K562 (cell line): ENCODE measurements at regions not wholly inside any gene's neighbourhood (a gene's known extent, or its start where the extent isn't known, plus 50 kb on each side); places are given as distances from the start of the nearest gene placed in this dataset.

Experiments
- ATAC-seq: fragments of 200-7000 bp; cut with Tn5 transposase; 3 replicates; pipeline ENCODE4 v1.9.1; 2020; ENCODE audit warnings: moderate library complexity
- BruUV-seq: library from RNA; stranded (reverse); fragments of 400-500 nt; replicated peaks from 2 replicates; lab custom pipeline; 2021; lab: Mats Ljungman, UMichigan
- CTCF ChIA-PET: fragments of 300-600 bp; formaldehyde crosslinking; extraction: SDS; loops from one replicate; lab custom pipeline; 2021; ENCODE audit warnings: low intra/inter-chr PET ratio; lab: Yijun Ruan, JAX
- POLR2A ChIA-PET: fragments of 300-600, 350-650 bp; sonication (Branson Sonifier 250); formaldehyde crosslinking; extraction: SDS; loops from one replicate; lab custom pipeline; 2021; ENCODE audit warnings: antibody characterized with exemption, inconsistent platforms; lab: Yijun Ruan, JAX
- DNase-seq, 4 experiments: peaks; one replicate each; pipeline versions ENCODE4 v3.0.0 to v3.0.0-alpha.2; 2011 to 2018; ENCODE audit warnings: low spot score in 3 of 4, mixed read lengths in 3 of 4; ENCODE audit errors: extremely low read depth in 1 of 4
- FAIRE-seq: peaks from 2 replicates; lab custom pipeline; 2011; peaks lifted over from hg19 to GRCh38; lab: Jason Lieb, UNC
- H2AFZ ChIP-seq: 2 replicates; pipeline ENCODE4 v1.6.0; 2011; ENCODE audit warnings: low read depth, low read length, control low read depth, inconsistent platforms
- H3K27ac ChIP-seq: fragments of 200-600 bp; 3 replicates; pipeline ENCODE4 v1.8.0; 2011; ENCODE audit warnings: low read depth, mild to moderate bottlenecking, control low read depth, inconsistent platforms, low read length, moderate library complexity, mixed read lengths; ENCODE audit errors: extremely low read depth
- H3K27me3 ChIP-seq, 2 experiments: fragments of 300-600 bp in 1 of 2; 2 replicates in 1 of 2; 3 replicates in 1 of 2; pipeline versions ENCODE4 v1.6.0 to v1.8.0; 2011; ENCODE audit warnings: inconsistent platforms in 2 of 2, low read length in 2 of 2, mild to moderate bottlenecking in 1 of 2, mixed read lengths in 1 of 2, moderate library complexity in 1 of 2; ENCODE audit not compliant: control insufficient read depth in 2 of 2, insufficient read depth in 2 of 2
- H3K36me3 ChIP-seq: fragments of 300-600 bp; 3 replicates; pipeline ENCODE4 v1.8.0; 2011; ENCODE audit warnings: mild to moderate bottlenecking, low read length, inconsistent platforms; ENCODE audit not compliant: control insufficient read depth, insufficient read depth
- H3K4me1 ChIP-seq, 2 experiments: fragments of 200-600 bp in 1 of 2; replicated peaks in 1 of 2; 2 replicates in 1 of 2; 3 replicates in 1 of 2; pipeline versions ENCODE4 v1.5.1 to v1.8.0; 2011; ENCODE audit warnings: inconsistent platforms in 2 of 2, low read length in 2 of 2, mild to moderate bottlenecking in 1 of 2, mixed read lengths in 1 of 2, moderate library complexity in 1 of 2; ENCODE audit not compliant: control insufficient read depth in 2 of 2, insufficient read depth in 2 of 2
- H3K4me2 ChIP-seq: 2 replicates; pipeline ENCODE4 v1.6.1; 2011; ENCODE audit warnings: low read length, control low read depth, inconsistent platforms, mixed read lengths; ENCODE audit not compliant: insufficient read depth
- H3K4me3 ChIP-seq: fragments of 200-600 bp; sonication (generic), shearing (Covaris generic); 2 replicates; pipeline ENCODE4 v1.5.1; 2016; ENCODE audit warnings: control low read depth, inconsistent platforms
- H3K79me2 ChIP-seq: fragments of 200-600 bp; 3 replicates; pipeline ENCODE4 v1.8.0; 2011; ENCODE audit warnings: low read length, inconsistent platforms; ENCODE audit not compliant: control insufficient read depth, insufficient read depth
- H3K9ac ChIP-seq, 2 experiments: 2 replicates each; pipeline versions ENCODE4 v1.6.0 to v1.6.1; 2011; ENCODE audit warnings: low read depth in 2 of 2, low read length in 2 of 2, control low read depth in 1 of 2, inconsistent platforms in 1 of 2, mild to moderate bottlenecking in 1 of 2, mixed read lengths in 1 of 2; ENCODE audit not compliant: insufficient read depth in 1 of 2
- H3K9me1 ChIP-seq: one replicate; pipeline ENCODE4 v1.6.0; 2011; ENCODE audit warnings: inconsistent platforms, mild to moderate bottlenecking, low read length, moderate library complexity; ENCODE audit not compliant: control insufficient read depth, insufficient read depth
- H3K9me3 ChIP-seq: replicated peaks from 2 replicates; pipeline ENCODE4 v1.5.1; 2011; ENCODE audit warnings: low read depth, low read length, inconsistent platforms; ENCODE audit not compliant: control insufficient read depth, insufficient read depth
- H4K20me1 ChIP-seq: replicated peaks from 2 replicates; pipeline ENCODE4 v1.6.1; 2011; ENCODE audit warnings: low read length, inconsistent platforms, mixed read lengths; ENCODE audit not compliant: control insufficient read depth, insufficient read depth
- CHD2 ChIP-seq: IDR thresholded peaks from 2 replicates; pipeline ENCODE4 v1.6.1; 2011; ENCODE audit warnings: low read depth, low read length
- GATAD2A ChIP-seq: fragments of 450-650 bp; IDR thresholded peaks from 2 replicates; pipeline ENCODE4 v1.6.1; 2017
- ZFX ChIP-seq: sonication (generic); formaldehyde crosslinking; IDR thresholded peaks from 2 replicates; pipeline ENCODE4 v1.8.0; 2022; ENCODE audit warnings: mild to moderate bottlenecking, missing genetic modification reagents, moderate library complexity
- ZKSCAN8 ChIP-seq: fragments of 200-800 bp; sonication (Bioruptor generic); IDR thresholded peaks from 2 replicates; pipeline ENCODE4 v1.6.1; 2016; ENCODE audit warnings: missing genetic modification characterization, missing compliant biosample characterization
- ZNF384 ChIP-seq: IDR thresholded peaks from 2 replicates; pipeline ENCODE4 v1.6.1; 2012; ENCODE audit warnings: low read depth, low read length, improper control_type of control experiment
- ZNF780A ChIP-seq: fragments of 250-450 bp; sonication (Bioruptor Pico); IDR thresholded peaks from 2 replicates; pipeline ENCODE4 v1.5.0; 2021; ENCODE audit warnings: mild to moderate bottlenecking
- WGBS: fragments of 100-300 bp; shearing (Covaris generic); methylation state at CpG from one replicate; pipeline ENCODE4 v1.1.6; 2016; ENCODE audit warnings: low coverage, mixed read lengths; ENCODE audit not compliant: insufficient coverage; ENCODE audit errors: missing lambda C conversion rate; 5-methylcytosine and 5-hydroxymethylcytosine counted together
- in situ Hi-C: fragments of 300-500 bp; cut with MboI; formaldehyde crosslinking; loops from 4 replicates; pipeline ENCODE4 v1.15.0; 2018; ENCODE audit warnings: inconsistent platforms, mixed read lengths
- intact Hi-C: fragments of 100-400 bp; cut with micrococcal nuclease; formaldehyde crosslinking; loops from 2 replicates; pipeline ENCODE4 v1.14.2; 2022
- TF ChIP-seq, protein P1 (sequence below): sonication (generic); formaldehyde crosslinking; IDR thresholded peaks from 2 replicates; pipeline ENCODE4 v1.8.0; 2023; ENCODE audit warnings: mild to moderate bottlenecking, missing genetic modification reagents

DNA sequence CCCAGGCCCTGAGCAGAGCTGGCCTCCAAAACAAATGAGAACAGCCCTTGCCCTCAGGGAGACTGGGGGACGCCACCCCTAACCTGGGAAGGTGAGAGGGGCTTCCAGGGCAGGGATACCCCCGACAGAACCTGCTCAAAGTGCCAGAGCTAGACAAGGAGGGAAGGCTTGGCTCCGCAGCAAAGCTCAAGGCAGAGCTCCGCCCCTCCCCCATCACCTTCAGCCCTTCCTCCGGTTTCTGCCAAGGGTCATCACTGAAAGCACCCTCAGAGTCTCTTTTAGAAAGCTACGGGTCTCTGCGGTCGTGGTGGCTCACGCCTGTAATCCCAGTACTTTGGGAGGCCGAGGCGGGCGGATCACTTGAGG is 73.4 kb upstream of the CUX1 start:
- Histone ChIP-seq H3K27me3 (peaks cover 2 to 13% of the 10 kb centered on the region in 2 experiments; a peak in 2 of 5 replicates), H4K20me1 (0 out of 2 replicates have a peak, but pooled peaks cover 3% of the 10 kb centered on the region), H3K27ac (no peak overlapping the region), H3K4me2 (peak overlapping the region; percentile 25; the same call in 1 of the 2 replicates), H2AFZ (peak overlapping the region; percentile 77)
- in situ Hi-C loops, result no loop called here
- BruUV-seq, result no TSS peak
- TF ChIP-seq ZKSCAN8 (CRISPR knock-in tag), result peak; percentile 80
- peak; percentile 36 for TF ChIP-seq ZFX
- TF ChIP-seq CHD2, result 0 out of 2 replicates have a peak, but pooled peaks have one; percentile 34
- no peak for TF ChIP-seq GATAD2A
- no peak for TF ChIP-seq ZNF780A (CRISPR knock-in tag)
- TF ChIP-seq, all 486 proteins: peak for 3
- POLR2A ChIA-PET, result interaction anchor here (0.5 to 3.7 kb wide), 8 partner anchors 9 to 686 kb away, joined by 3 to 23 read pairs (median 4); no protein-coding TSS in a partner anchor
- FAIRE-seq (no peak), ATAC-seq (peak; percentile 34), DNase-seq (peak in 3 of 4 experiments; percentile 45 to 52 (median 45))
- H3K4me3 ChIP-seq, result peak overlapping the region; percentile 57
- H3K9me3 ChIP-seq, result no peaks in the 10 kb centered on the region
- CTCF ChIA-PET, result interaction anchor here (1.4 kb wide), 1 partner anchor 70 kb away, joined by 5 read pairs; no protein-coding TSS in a partner anchor
- intact Hi-C loops, result loop anchor here (5.0 kb wide), 1 partner anchor 73 kb away; the partner anchor contains the start of gene CUX1
- no peaks in the 10 kb centered on the region for H3K9me1 ChIP-seq
- peak overlapping the region in 1 of 2 experiments; percentile 88; a peak in 1 of 4 replicates for H3K9ac ChIP-seq
- H3K4me1 ChIP-seq, result peaks cover 7 to 51% of the 10 kb centered on the region in 2 experiments; a peak in 4 of 5 replicates
- WGBS, result 42% methylated on average over 12 of the region's 12 CpGs
- H3K36me3 ChIP-seq, result no peaks in the 10 kb centered on the region
- no peaks in the 10 kb centered on the region for H3K79me2 ChIP-seq

- no peak for FAIRE-seq
- H3K9me3 ChIP-seq, result no peaks in the 10 kb centered on the region
- DNase-seq, result no peak
- BruUV-seq, result no TSS peak
- WGBS, result 77% methylated on average over 5 of the region's 5 CpGs
- CTCF ChIA-PET, result no interaction called here
- TF ChIP-seq, protein P1, sequence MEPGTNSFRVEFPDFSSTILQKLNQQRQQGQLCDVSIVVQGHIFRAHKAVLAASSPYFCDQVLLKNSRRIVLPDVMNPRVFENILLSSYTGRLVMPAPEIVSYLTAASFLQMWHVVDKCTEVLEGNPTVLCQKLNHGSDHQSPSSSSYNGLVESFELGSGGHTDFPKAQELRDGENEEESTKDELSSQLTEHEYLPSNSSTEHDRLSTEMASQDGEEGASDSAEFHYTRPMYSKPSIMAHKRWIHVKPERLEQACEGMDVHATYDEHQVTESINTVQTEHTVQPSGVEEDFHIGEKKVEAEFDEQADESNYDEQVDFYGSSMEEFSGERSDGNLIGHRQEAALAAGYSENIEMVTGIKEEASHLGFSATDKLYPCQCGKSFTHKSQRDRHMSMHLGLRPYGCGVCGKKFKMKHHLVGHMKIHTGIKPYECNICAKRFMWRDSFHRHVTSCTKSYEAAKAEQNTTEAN (CRISPR knock-in tag), result no peak
- TF ChIP-seq ZNF384, result 0 out of 2 replicates have a peak, but pooled peaks have one; percentile 11
- in situ Hi-C loops, result no loop called here
- no peaks in the 10 kb centered on the region for H3K9me1 ChIP-seq
- no peaks in the 10 kb centered on the region for H3K79me2 ChIP-seq
- H2AFZ ChIP-seq, result no peak overlapping the region
- no peak for ATAC-seq
- 0 out of 2 replicates have a peak, but pooled peaks cover 3% of the 10 kb centered on the region for H4K20me1 ChIP-seq
- H3K4me3 ChIP-seq, result no peak overlapping the region
- POLR2A ChIA-PET, result interaction anchor here (0.6 to 3.7 kb wide), 4 partner anchors 9 to 686 kb away, joined by 4 to 23 read pairs (median 8); no protein-coding TSS in a partner anchor
- H3K4me1 ChIP-seq, result peaks cover 7 to 47% of the 10 kb centered on the region in 2 experiments; a peak in 4 of 5 replicates
- intact Hi-C loops, result loop anchor here (5.0 kb wide), 1 partner anchor 73 kb away; the partner anchor contains the start of gene CUX1
- no peaks in the 10 kb centered on the region for H3K36me3 ChIP-seq
- H3K27ac ChIP-seq, result no peak overlapping the region
- peaks cover 4 to 19% of the 10 kb centered on the region in 2 experiments; a peak in 3 of 5 replicates for H3K27me3 ChIP-seq
- no peak overlapping the region for H3K4me2 ChIP-seq
- H3K9ac ChIP-seq, result peak overlapping the region in 1 of 2 experiments; percentile 50; a peak in 1 of 4 replicates
Observed at GRCh38 chr7:101744588-101744987, 72.8 kb upstream of the CUX1 start.
